GM12874 (cell line): ENCODE measurements at regions not wholly inside any gene's neighbourhood (a gene's known extent, or its start where the extent isn't known, plus 50 kb on each side); places are given as distances from the start of the nearest gene placed in this dataset.

Experiments
- TF ChIP-seq, protein P1 (sequence below): IDR thresholded peaks from 2 replicates; pipeline ENCODE4 v1.5.1; 2011; ENCODE audit warnings: low read depth, mild to moderate bottlenecking, control low read depth, low read length, moderate library complexity; ENCODE audit not compliant: insufficient read depth

DNA sequence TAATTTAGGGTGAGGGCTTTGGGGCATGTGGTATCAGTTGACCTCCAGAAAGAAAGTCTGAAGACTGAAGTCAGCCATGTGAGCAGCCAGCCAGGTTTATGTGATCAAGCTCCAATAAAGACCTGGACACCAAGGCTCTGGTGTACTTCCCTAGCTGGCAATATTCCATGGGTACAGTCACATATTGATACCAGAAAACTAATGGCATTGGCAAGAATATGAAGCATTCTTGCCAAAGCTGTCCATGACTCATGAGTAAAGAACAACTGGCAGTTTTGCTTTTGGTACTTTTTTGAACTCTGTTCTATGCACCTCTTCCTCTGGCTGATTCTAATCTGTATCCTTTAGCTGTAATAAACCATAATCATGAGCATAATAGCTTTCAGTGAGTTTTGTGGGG lies 415.3 kb upstream of the CAMK1G start:
- TF ChIP-seq, protein P1, sequence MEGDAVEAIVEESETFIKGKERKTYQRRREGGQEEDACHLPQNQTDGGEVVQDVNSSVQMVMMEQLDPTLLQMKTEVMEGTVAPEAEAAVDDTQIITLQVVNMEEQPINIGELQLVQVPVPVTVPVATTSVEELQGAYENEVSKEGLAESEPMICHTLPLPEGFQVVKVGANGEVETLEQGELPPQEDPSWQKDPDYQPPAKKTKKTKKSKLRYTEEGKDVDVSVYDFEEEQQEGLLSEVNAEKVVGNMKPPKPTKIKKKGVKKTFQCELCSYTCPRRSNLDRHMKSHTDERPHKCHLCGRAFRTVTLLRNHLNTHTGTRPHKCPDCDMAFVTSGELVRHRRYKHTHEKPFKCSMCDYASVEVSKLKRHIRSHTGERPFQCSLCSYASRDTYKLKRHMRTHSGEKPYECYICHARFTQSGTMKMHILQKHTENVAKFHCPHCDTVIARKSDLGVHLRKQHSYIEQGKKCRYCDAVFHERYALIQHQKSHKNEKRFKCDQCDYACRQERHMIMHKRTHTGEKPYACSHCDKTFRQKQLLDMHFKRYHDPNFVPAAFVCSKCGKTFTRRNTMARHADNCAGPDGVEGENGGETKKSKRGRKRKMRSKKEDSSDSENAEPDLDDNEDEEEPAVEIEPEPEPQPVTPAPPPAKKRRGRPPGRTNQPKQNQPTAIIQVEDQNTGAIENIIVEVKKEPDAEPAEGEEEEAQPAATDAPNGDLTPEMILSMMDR: no peak

DNA sequence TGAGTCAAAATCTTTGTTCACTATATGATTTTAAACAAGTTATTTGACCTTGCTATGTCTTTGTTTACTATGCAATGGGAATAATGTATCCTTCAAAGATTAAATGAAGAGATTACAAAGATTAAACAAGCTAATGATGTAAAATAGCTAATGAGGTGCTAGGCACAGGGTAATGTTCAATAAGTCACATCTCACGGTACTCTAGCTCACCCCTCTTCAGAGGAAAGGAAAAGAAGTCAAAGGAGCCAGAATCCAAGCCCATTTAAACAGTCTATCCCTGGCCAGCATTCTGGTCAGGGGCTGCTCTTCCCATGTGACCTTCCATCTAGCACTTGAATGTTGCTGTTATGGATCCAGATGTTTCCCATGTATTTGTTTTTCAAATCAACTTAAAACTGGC lies 412.4 kb upstream of the CAMK1G start:
- TF ChIP-seq, protein P1: no peak

DNA sequence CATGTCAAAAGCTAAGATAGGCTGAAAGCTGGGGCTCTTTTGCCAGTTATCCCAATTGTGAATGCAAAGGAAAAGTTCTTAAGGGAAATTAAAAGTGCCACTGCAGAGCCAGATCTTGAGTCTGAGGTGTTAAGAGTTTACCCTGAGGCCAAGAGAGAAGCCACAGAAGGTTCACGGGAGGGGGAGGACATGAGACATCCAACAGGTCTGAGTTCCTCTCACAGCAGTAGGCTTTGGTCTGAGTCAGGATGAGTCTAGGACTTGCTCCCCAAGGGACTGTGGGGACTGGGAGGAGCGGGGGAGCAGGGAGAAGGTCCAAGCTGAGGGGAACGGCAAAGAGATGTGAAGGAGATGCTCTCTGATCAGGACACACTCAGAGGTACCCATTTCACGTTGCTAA lies 411.2 kb upstream of the CAMK1G start:
- TF ChIP-seq, protein P1: no peak

DNA sequence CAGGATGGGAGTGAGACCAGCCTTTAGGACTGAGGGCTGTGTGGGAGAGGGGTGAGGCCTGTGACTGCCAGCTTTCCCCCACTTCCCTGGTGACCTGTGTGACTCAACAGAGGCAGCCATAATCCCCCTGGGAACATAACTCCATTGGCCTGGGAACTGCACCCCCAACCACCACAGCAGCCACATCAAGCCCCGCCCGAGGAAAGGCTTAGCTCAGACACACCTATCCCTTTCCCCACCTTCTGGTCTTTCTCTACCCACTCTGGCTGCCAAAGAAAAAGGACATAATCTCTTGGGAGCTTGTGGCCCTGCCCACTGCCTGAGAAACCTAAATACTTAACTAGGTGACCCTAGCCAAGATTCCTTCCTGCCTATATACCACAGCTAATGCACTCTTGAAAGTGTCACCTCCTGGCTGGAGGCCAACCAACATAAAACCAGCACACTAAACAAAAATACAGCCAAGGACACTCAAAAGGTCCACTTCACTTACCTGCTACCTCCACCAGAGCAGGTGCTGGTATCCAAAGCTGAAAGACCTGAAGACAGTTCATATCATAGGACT lies 406.6 kb upstream of the CAMK1G start:
- TF ChIP-seq, protein P1: no peak

DNA sequence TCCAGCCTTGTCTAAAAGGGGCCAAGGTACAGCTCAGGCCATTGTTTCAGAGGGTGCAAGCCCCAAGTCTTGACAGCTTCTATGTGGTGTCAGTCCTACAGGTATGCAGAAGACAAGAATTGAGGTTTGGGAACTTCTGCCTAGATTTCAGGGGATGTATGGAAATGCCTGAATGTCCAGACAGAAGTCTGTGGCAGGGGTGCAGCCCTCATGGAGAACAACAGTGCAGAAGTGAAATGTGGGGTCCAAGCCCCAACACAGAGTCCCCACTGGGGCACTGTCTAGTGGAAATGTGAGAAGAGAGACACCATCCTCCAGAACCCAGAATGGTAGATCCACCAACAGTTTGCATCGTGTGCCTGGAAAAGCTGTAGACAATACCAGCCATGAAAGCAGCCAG lies 400.3 kb upstream of the CAMK1G start:
- TF ChIP-seq, protein P1: no peak

DNA sequence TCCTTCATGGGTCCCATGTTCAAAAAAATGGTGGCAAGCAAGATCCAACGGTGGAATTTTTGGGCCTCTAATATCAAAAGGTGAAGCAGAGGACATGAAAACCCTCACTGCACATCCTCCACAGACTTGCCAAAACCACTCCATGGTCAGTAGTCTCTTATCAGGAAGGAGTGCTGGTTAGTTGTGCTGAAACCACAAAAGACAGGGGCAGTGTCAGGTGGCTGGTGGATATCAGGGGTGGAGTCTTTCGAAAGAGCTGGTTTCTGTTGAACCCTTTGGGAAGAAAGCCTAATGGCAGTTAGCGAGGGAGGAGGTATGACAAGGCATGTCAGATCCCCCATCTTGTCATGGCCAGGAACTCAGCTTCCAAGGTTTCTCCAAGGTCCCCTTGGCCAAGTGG lies 395.9 kb upstream of the CAMK1G start:
- TF ChIP-seq, protein P1: no peak

DNA sequence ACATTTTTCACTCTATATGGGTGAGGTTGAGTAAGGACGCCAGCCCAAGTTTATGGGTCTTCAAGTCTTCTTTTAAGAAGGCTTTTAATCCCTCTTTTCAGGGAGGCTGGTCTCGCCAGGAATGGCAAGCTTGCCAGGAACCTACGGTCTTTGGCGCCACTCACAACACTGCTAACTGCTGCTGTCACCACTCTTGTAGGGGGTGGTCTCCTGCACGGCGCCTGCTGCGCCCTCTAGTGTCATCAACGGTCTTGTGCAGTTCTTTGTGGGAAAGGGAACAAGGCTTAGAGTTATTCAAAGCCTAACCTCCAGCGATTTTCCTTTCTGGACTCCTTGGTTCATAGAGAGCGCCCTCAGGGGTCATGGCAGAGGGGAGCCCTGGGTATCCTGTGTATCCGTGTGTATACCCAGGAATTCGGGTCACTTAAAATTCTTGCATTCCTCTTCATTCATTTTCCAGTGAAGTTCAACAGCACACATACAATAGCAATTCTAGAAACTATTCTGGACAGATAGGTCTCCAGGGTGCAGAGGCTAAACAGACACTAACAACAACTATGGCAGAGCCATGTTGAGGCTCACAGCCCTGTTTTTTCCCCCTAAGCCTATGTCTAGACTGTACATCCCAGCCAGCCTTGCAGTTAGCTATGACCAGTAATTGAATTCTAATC lies 392.8 kb upstream of the CAMK1G start:
- TF ChIP-seq, protein P1: peak; percentile 89

DNA sequence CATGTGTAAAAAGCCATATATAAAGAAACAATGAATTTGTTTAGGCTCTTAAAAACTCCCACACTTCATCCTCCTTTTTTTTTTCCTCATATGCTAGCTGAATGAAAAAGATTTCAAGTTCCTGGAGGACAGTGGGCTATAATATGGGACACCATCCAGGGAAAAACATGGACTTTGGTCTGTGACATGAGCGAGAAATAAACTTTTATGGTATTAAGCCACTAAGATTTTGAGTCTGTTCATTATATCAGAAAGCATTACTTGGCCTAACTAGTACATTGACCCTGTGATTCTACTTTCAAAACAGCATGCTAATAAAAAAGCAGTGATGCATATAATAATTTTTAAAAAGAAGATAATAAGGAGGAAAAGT lies 392.3 kb upstream of the CAMK1G start:
- TF ChIP-seq, protein P1: no peak
